H1 (cell line): ENCODE measurements at regions not wholly inside any gene's neighbourhood (a gene's known extent, or its start where the extent isn't known, plus 50 kb on each side); places are given as distances from the start of the nearest gene placed in this dataset.

ENCODE experiments used
- CTCF ChIA-PET: fragments of 300-600 bp; sonication (Branson Sonifier 250); formaldehyde crosslinking; loops from one replicate; lab custom pipeline; 2021; ENCODE audit not compliant: partially characterized antibody; lab: Charles Lee
- POLR2A ChIA-PET: fragments of 300-600 bp; sonication (Branson Sonifier 250); formaldehyde crosslinking; loops from one replicate; lab custom pipeline; 2021; ENCODE audit warnings: inconsistent platforms; ENCODE audit not compliant: partially characterized antibody; lab: Charles Lee
- DNase-seq, 2 experiments: peaks; one replicate each; pipeline versions ENCODE4 v3.0.0 to v3.0.0-alpha.2; 2010 to 2022; ENCODE audit warnings: low spot score in 2 of 2, low read depth in 1 of 2, mixed read lengths in 1 of 2
- FAIRE-seq: peaks from 2 replicates; lab custom pipeline; 2011; peaks lifted over from hg19 to GRCh38; lab: Jason Lieb, UNC
- H2AFZ ChIP-seq: 2 replicates; pipeline ENCODE4 v1.8.1; 2012; ENCODE audit warnings: low read length, inconsistent platforms
- H2AK5ac ChIP-seq: 2 replicates; pipeline ENCODE4 v1.6.1; 2013; ENCODE audit warnings: low read depth, low read length
- H2BK120ac ChIP-seq: replicated peaks from 2 replicates; pipeline ENCODE3; 2013; ENCODE audit warnings: low read depth, low read length, inconsistent platforms
- H2BK12ac ChIP-seq: 2 replicates; pipeline ENCODE4 v1.6.1; 2013; ENCODE audit warnings: low read depth, low read length
- H2BK15ac ChIP-seq: 2 replicates; pipeline ENCODE4 v1.6.1; 2013; ENCODE audit warnings: low read length
- H2BK20ac ChIP-seq: 2 replicates; pipeline ENCODE4 v1.6.1; 2013; ENCODE audit warnings: low read length
- H2BK5ac ChIP-seq: 2 replicates; pipeline ENCODE4 v1.6.1; 2013; ENCODE audit warnings: low read depth, low read length
- H3K14ac ChIP-seq: 2 replicates; pipeline ENCODE4 v1.6.1; 2013; ENCODE audit warnings: inconsistent platforms; ENCODE audit not compliant: insufficient read length
- H3K18ac ChIP-seq: 2 replicates; pipeline ENCODE4 v1.6.1; 2013; ENCODE audit warnings: low read length; ENCODE audit errors: extremely low read depth
- H3K23ac ChIP-seq: 2 replicates; pipeline ENCODE4 v1.6.1; 2013; ENCODE audit warnings: inconsistent platforms; ENCODE audit not compliant: insufficient read length
- H3K23me2 ChIP-seq: 2 replicates; pipeline ENCODE4 v1.6.1; 2013; ENCODE audit warnings: low read depth, low read length
- H3K27ac ChIP-seq: 2 replicates; pipeline ENCODE4 v1.6.1; 2011; ENCODE audit warnings: low read depth, low read length, inconsistent platforms
- H3K27me3 ChIP-seq, 4 experiments: replicated peaks in 1 of 4; 1 replicate in 1 of 4; 2 replicates in 3 of 4; pipeline versions ENCODE4 v1.6.1 to v1.8.1; 2011 to 2013; ENCODE audit warnings: low read length in 3 of 4, mild to moderate bottlenecking in 3 of 4, inconsistent platforms in 2 of 4, mixed read lengths in 2 of 4, moderate library complexity in 1 of 4; ENCODE audit not compliant: control insufficient read depth in 3 of 4, insufficient read depth in 3 of 4; ENCODE audit errors: extremely low read depth in 1 of 4
- H3K36me3 ChIP-seq, 4 experiments: 2 replicates each; pipeline versions ENCODE4 v1.6.1 to v1.8.1; 2011 to 2013; ENCODE audit warnings: mild to moderate bottlenecking in 4 of 4, low read length in 3 of 4, moderate library complexity in 2 of 4, control low read depth in 1 of 4, inconsistent platforms in 1 of 4; ENCODE audit not compliant: insufficient read depth in 4 of 4, control insufficient read depth in 2 of 4
- H3K4ac ChIP-seq: replicated peaks from 2 replicates; pipeline ENCODE3; 2013; ENCODE audit warnings: low read length, low read depth, mixed read lengths, inconsistent platforms; ENCODE audit not compliant: insufficient read length
- H3K4me1 ChIP-seq, 4 experiments: replicated peaks in 1 of 4; 1 replicate in 1 of 4; 2 replicates in 3 of 4; pipeline versions ENCODE4 v1.6.1 to v1.8.1; 2011 to 2013; ENCODE audit warnings: low read length in 3 of 4, inconsistent platforms in 2 of 4, mixed read lengths in 1 of 4; ENCODE audit not compliant: insufficient read depth in 4 of 4, control insufficient read depth in 3 of 4
- H3K4me2 ChIP-seq, 2 experiments: 2 replicates each; pipeline versions ENCODE4 v1.6.1 to v1.8.1; 2011 to 2013; ENCODE audit warnings: low read depth in 2 of 2, low read length in 2 of 2, control low read depth in 1 of 2, inconsistent platforms in 1 of 2, mild to moderate bottlenecking in 1 of 2; ENCODE audit not compliant: insufficient read depth in 1 of 2
- H3K4me3 ChIP-seq, 4 experiments: fragments of 200-600, 300-600 bp in 1 of 4; sonication (generic), shearing (Covaris generic), sonication (Bioruptor Twin) in 1 of 4; 2 replicates each; pipeline versions ENCODE4 v1.5.1 to v1.8.1; 2011 to 2016; ENCODE audit warnings: low read length in 4 of 4, low read depth in 3 of 4, control low read depth in 2 of 4, inconsistent platforms in 2 of 4, mild to moderate bottlenecking in 2 of 4, mixed read lengths in 1 of 4, moderate library complexity in 1 of 4; ENCODE audit not compliant: insufficient read depth in 2 of 4; ENCODE audit errors: extremely low read depth in 1 of 4
- H3K56ac ChIP-seq: replicated peaks from 2 replicates; pipeline ENCODE3; 2013; ENCODE audit warnings: low read depth, mild to moderate bottlenecking, mixed read lengths, low read length, inconsistent platforms; ENCODE audit not compliant: insufficient read length
- H3K79me1 ChIP-seq: 2 replicates; pipeline ENCODE4 v1.6.1; 2013; ENCODE audit warnings: low read depth, low read length, control low read depth
- H3K79me2 ChIP-seq, 2 experiments: 2 replicates each; pipeline versions ENCODE4 v1.6.1 to v1.8.1; 2012 to 2013; ENCODE audit warnings: low read length in 2 of 2, mild to moderate bottlenecking in 2 of 2, inconsistent platforms in 1 of 2; ENCODE audit not compliant: insufficient read depth in 2 of 2, control insufficient read depth in 1 of 2
- H3K9ac ChIP-seq, 4 experiments: replicated peaks in 1 of 4; 1 replicate in 1 of 4; 2 replicates in 3 of 4; pipeline versions ENCODE4 v1.6.1 to v1.8.1; 2011 to 2013; ENCODE audit warnings: low read depth in 3 of 4, low read length in 3 of 4, control low read depth in 2 of 4, mild to moderate bottlenecking in 2 of 4, moderate library complexity in 2 of 4, inconsistent platforms in 1 of 4; ENCODE audit errors: extremely low read depth in 1 of 4
- H3K9me3 ChIP-seq, 2 experiments: 2 replicates each; pipeline versions ENCODE4 v1.6.1 to v1.8.1; 2012 to 2013; ENCODE audit warnings: mild to moderate bottlenecking in 2 of 2, moderate library complexity in 2 of 2, control low read depth in 1 of 2, inconsistent platforms in 1 of 2, low read depth in 1 of 2, low read length in 1 of 2, mixed read lengths in 1 of 2; ENCODE audit not compliant: insufficient read depth in 2 of 2
- H4K20me1 ChIP-seq, 2 experiments: replicated peaks in 1 of 2; 2 replicates each; pipeline versions ENCODE3 to v1.8.1; 2011 to 2013; ENCODE audit warnings: inconsistent platforms in 2 of 2, low read length in 2 of 2, mild to moderate bottlenecking in 1 of 2; ENCODE audit not compliant: insufficient read depth in 2 of 2, control insufficient read depth in 1 of 2
- H4K5ac ChIP-seq: 2 replicates; pipeline ENCODE4 v1.6.1; 2013; ENCODE audit warnings: low read length, low read depth, mixed read lengths, inconsistent platforms; ENCODE audit not compliant: insufficient read length
- H4K8ac ChIP-seq: 2 replicates; pipeline ENCODE4 v1.8.0; 2013; ENCODE audit warnings: mild to moderate bottlenecking, moderate library complexity, low read length, inconsistent platforms; ENCODE audit not compliant: insufficient read depth; ENCODE audit errors: extremely low read depth
- H4K91ac ChIP-seq: replicated peaks from 2 replicates; pipeline ENCODE3; 2013; ENCODE audit warnings: low read length, mixed read lengths, inconsistent platforms; ENCODE audit not compliant: insufficient read length
- BACH1 ChIP-seq: IDR thresholded peaks from 2 replicates; pipeline ENCODE4 v1.6.1; 2012; ENCODE audit warnings: low read length, improper control_type of control experiment
- CEBPB ChIP-seq: IDR thresholded peaks from 2 replicates; pipeline ENCODE4 v1.6.1; 2012; ENCODE audit warnings: low read depth, low read length
- CTBP2 ChIP-seq: IDR thresholded peaks from 2 replicates; pipeline ENCODE4 v1.7.0; 2011; ENCODE audit warnings: borderline replicate concordance, mild to moderate bottlenecking, moderate library complexity, mixed read lengths, low read length; ENCODE audit not compliant: insufficient read depth, insufficient read length
- GTF2F1 ChIP-seq: IDR thresholded peaks from 2 replicates; pipeline ENCODE4 v1.6.1; 2012; ENCODE audit warnings: low read depth, low read length, improper control_type of control experiment, borderline replicate concordance
- HDAC2 ChIP-seq, 2 experiments: fragments of 300-600 bp in 1 of 2; sonication (generic) in 1 of 2; IDR thresholded peaks; 2 replicates each; pipeline ENCODE4 v1.6.1; 2011 to 2012; ENCODE audit warnings: low read depth in 2 of 2, low read length in 2 of 2, mild to moderate bottlenecking in 2 of 2, moderate library complexity in 2 of 2, borderline replicate concordance in 1 of 2, inconsistent platforms in 1 of 2
- JUN ChIP-seq: IDR thresholded peaks from 2 replicates; pipeline ENCODE4 v1.6.1; 2011; ENCODE audit warnings: low read depth, mild to moderate bottlenecking, improper control_type of control experiment, low read length
- KDM4A ChIP-seq: IDR thresholded peaks from one replicate; pipeline ENCODE4 v1.7.1; 2012; ENCODE audit warnings: low read depth, mild to moderate bottlenecking, moderate library complexity, low read length, inconsistent platforms; ENCODE audit not compliant: severe bottlenecking
- POLR2A ChIP-seq, 2 experiments: IDR thresholded peaks; 1 replicate in 1 of 2; 2 replicates in 1 of 2; pipeline ENCODE4 v1.6.1; 2011; ENCODE audit warnings: low read depth in 2 of 2, low read length in 2 of 2, mild to moderate bottlenecking in 2 of 2; ENCODE audit errors: control extremely low read depth in 1 of 2
- RBBP5 ChIP-seq: IDR thresholded peaks from 2 replicates; pipeline ENCODE4 v1.7.1; 2012; ENCODE audit warnings: low read depth, mild to moderate bottlenecking, inconsistent platforms, low read length, moderate library complexity, borderline replicate concordance
- SUZ12 ChIP-seq: fragments of 200-600 bp; sonication (generic); IDR thresholded peaks from 2 replicates; pipeline ENCODE4 v1.6.1; 2012; ENCODE audit warnings: mild to moderate bottlenecking, inconsistent platforms, low read length, moderate library complexity, mixed read lengths
- YY1 ChIP-seq: IDR thresholded peaks from 2 replicates; pipeline ENCODE4 v1.6.1; 2011; ENCODE audit warnings: low read depth, mild to moderate bottlenecking, low read length
- ZNF274 ChIP-seq: IDR thresholded peaks from 2 replicates; pipeline ENCODE4 v1.7.0; 2012; ENCODE audit warnings: low read length, borderline replicate concordance; ENCODE audit errors: extremely low read depth
- WGBS, 2 experiments: shearing (Covaris generic) in 1 of 2; methylation state at CpG; one replicate each; pipeline versions ENCODE4 v1.1.6 to v1.1.7; 2013 to 2015; ENCODE audit warnings: low lambda C conversion rate in 2 of 2, mixed read lengths in 2 of 2, inconsistent platforms in 1 of 2, low coverage in 1 of 2, missing lambda C conversion rate in 1 of 2; ENCODE audit not compliant: insufficient replicate concordance in 2 of 2, insufficient coverage in 1 of 2, insufficient read length in 1 of 2; ENCODE audit errors: extremely low coverage in 1 of 2, missing lambda C conversion rate in 1 of 2; 5-methylcytosine and 5-hydroxymethylcytosine counted together

- Histone ChIP-seq H3K23me2 (no peaks in the 10 kb centered on the region), H4K20me1 (no peaks in the 10 kb centered on the region), H4K91ac (no peak overlapping the region), H3K56ac (no peak overlapping the region), H3K14ac (no peak overlapping the region), H2BK12ac (no peak overlapping the region), H3K18ac (no peak overlapping the region), H3K9me3 (no peaks in the 10 kb centered on the region), H3K4me1 (no peaks in the 10 kb centered on the region), H4K8ac (no peak overlapping the region), H3K79me1 (no peaks in the 10 kb centered on the region), H3K79me2 (no peaks in the 10 kb centered on the region), H2BK120ac (no peak overlapping the region), H3K4ac (no peak overlapping the region), H3K4me2 (no peak overlapping the region), H2BK15ac (no peak overlapping the region), H2BK20ac (no peak overlapping the region), H3K4me3 (no peak overlapping the region), H3K27me3 (no peaks in the 10 kb centered on the region), H3K9ac (no peak overlapping the region), H3K23ac (no peak overlapping the region), H4K5ac (no peak overlapping the region), H3K27ac (no peak overlapping the region), H2AK5ac (no peak overlapping the region), H2AFZ (no peak overlapping the region), H2BK5ac (no peak overlapping the region), H3K36me3 (no peaks in the 10 kb centered on the region)
- CTCF ChIA-PET = no interaction called here
- 81% methylated on average over 4 of the region's 4 CpGs; no CpG with 5 or more reads in 1 of the 2 experiments for WGBS, 2 experiments
- POLR2A ChIA-PET = no interaction called here
- FAIRE-seq (no peak), DNase-seq (no peak)
- TF ChIP-seq GTF2F1 (no peak), CTBP2 (no peak), POLR2A (IDR thresholded peaks at IDR 0.05; ENCODE audit: control extremely low read depth in 1 of 2, low read depth in 2 of 2, low read length in 2 of 2) (no peak), ZNF274 (no peak), YY1 (no peak), CEBPB (no peak), JUN (no peak), KDM4A (no peak), HDAC2 (IDR thresholded peaks at IDR 0.05; ENCODE audit: borderline replicate concordance in 1 of 2, low read depth in 2 of 2, low read length in 2 of 2) (no peak), SUZ12 (no peak), BACH1 (no peak), RBBP5 (no peak)
These were observed 497.8 kb downstream of the NAV3 start for GRCh38 chr12:78328524-78328923.
